Calu3 (cell line): ENCODE measurements at regions not wholly inside any gene's neighbourhood (a gene's known extent, or its start where the extent isn't known, plus 50 kb on each side); places are given as distances from the start of the nearest gene placed in this dataset.

ENCODE experiments used
- BruUV-seq: library from RNA; stranded (reverse); fragments of 400-500 nt; replicated peaks from 2 replicates; lab custom pipeline; 2021; lab: Mats Ljungman, UMichigan
- CTCF ChIA-PET: fragments of 300-600 bp; sonication (Branson Sonifier 250); formaldehyde crosslinking; loops from one replicate; lab custom pipeline; 2022; ENCODE audit warnings: antibody characterized with exemption; lab: Charles Lee
- DNase-seq: peaks from one replicate; pipeline ENCODE4 v3.0.0; 2022
- H3K27ac Mint-ChIP-seq: one replicate; pipeline ENCODE4 v1.8.0; 2022; ENCODE audit warnings: mixed read lengths; ENCODE audit not compliant: unreplicated experiment
- H3K27me3 Mint-ChIP-seq: one replicate; pipeline ENCODE4 v1.8.0; 2022; ENCODE audit warnings: mixed read lengths; ENCODE audit not compliant: unreplicated experiment
- H3K36me3 Mint-ChIP-seq: one replicate; pipeline ENCODE4 v1.8.0; 2022; ENCODE audit warnings: mild to moderate bottlenecking, moderate library complexity, mixed read lengths; ENCODE audit not compliant: insufficient read depth, unreplicated experiment
- H3K4me1 Mint-ChIP-seq: one replicate; pipeline ENCODE4 v1.8.0; 2022; ENCODE audit warnings: mild to moderate bottlenecking, low read depth, mixed read lengths; ENCODE audit not compliant: unreplicated experiment
- H3K4me3 Mint-ChIP-seq: one replicate; pipeline ENCODE4 v1.8.0; 2022; ENCODE audit warnings: mild to moderate bottlenecking, low read depth, moderate library complexity, mixed read lengths; ENCODE audit not compliant: unreplicated experiment
- H3K9me3 Mint-ChIP-seq: one replicate; pipeline ENCODE4 v1.8.0; 2022; ENCODE audit warnings: low read depth, mixed read lengths; ENCODE audit not compliant: unreplicated experiment
- CTCF ChIP-seq: fragments of 200-600 bp; IDR thresholded peaks from one replicate; pipeline ENCODE4 v1.8.0; 2022; ENCODE audit warnings: antibody characterized with exemption; ENCODE audit not compliant: unreplicated experiment
- intact Hi-C: fragments of 100-400 bp; cut with micrococcal nuclease; formaldehyde crosslinking; loops from one replicate; pipeline ENCODE4 v1.10.0; 2022; ENCODE audit not compliant: unreplicated experiment

DNA sequence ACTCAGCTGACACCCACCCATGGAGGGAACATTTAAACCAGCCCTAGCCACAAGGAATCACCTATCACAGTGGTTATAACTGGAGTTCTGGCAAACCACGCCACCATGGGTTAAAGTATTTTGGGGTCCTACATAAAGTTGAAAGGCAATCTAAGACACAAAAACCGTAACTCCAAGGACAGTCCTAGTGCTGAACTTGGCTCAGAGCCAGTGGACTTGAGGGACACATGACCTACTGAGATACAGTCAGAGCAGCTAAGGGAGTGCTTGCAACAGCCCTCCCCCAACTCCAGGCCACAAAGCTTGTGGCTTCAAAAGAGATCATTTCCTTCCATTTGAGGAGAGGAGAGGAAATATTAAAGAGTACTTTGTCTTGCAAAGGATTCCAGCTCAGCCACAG is 300.5 kb downstream of the FGF13 start:
- H3K36me3 Mint-ChIP-seq, result no peaks in the 10 kb centered on the region

More for the DNA sequence above, 300.5 kb downstream of the FGF13 start:
- H3K27ac Mint-ChIP-seq, result no peak overlapping the region
- TF ChIP-seq CTCF, result no peak
- no peak overlapping the region for H3K4me3 Mint-ChIP-seq
- intact Hi-C loops, result no loop called here
- CTCF ChIA-PET, result no interaction called here
- DNase-seq, result no peak
- no peaks in the 10 kb centered on the region for H3K27me3 Mint-ChIP-seq
- BruUV-seq, result no TSS peak
- H3K9me3 Mint-ChIP-seq, result peaks cover 11% of the 10 kb centered on the region
- no peaks in the 10 kb centered on the region for H3K4me1 Mint-ChIP-seq
